HL-60 (cell line): ENCODE measurements at regions not wholly inside any gene's neighbourhood (a gene's known extent, or its start where the extent isn't known, plus 50 kb on each side); places are given as distances from the start of the nearest gene placed in this dataset.

Source experiments
- DNase-seq, 2 experiments: peaks; one replicate each; pipeline ENCODE4 v3.0.0-alpha.2; 2010 to 2020; ENCODE audit warnings: low read depth in 1 of 2, low spot score in 1 of 2
- H3K27ac ChIP-seq: fragments of 250-450 bp; sonication (Bioruptor Pico); replicated peaks from 2 replicates; pipeline ENCODE4 v1.5.1; 2020; ENCODE audit warnings: mild to moderate bottlenecking, moderate library complexity
- H3K27me3 ChIP-seq: fragments of 250-450 bp; sonication (Bioruptor Pico); 2 replicates; pipeline ENCODE4 v1.5.1; 2021; ENCODE audit warnings: mild to moderate bottlenecking, moderate library complexity; ENCODE audit not compliant: insufficient read depth, poor library complexity, severe bottlenecking
- H3K4me3 ChIP-seq: replicated peaks from 2 replicates; pipeline ENCODE4 v1.5.1; 2011; ENCODE audit warnings: mild to moderate bottlenecking, control low read depth, low read length; ENCODE audit not compliant: insufficient read depth
- CTCF ChIP-seq: IDR thresholded peaks from one replicate; pipeline ENCODE4 v1.5.1; 2011; ENCODE audit warnings: low read length, control low read depth, inconsistent platforms; ENCODE audit not compliant: insufficient read depth
- GABPA ChIP-seq: IDR thresholded peaks from 2 replicates; pipeline ENCODE4 v1.6.1; 2012; ENCODE audit warnings: low read depth
- POLR2AphosphoS5 ChIP-seq: IDR thresholded peaks from 2 replicates; pipeline ENCODE4 v1.6.1; 2012; ENCODE audit warnings: low read depth
- REST ChIP-seq: IDR thresholded peaks from 2 replicates; pipeline ENCODE4 v1.6.1; 2012; ENCODE audit warnings: low read depth; ENCODE audit not compliant: insufficient replicate concordance
- SPI1 ChIP-seq: IDR thresholded peaks from 2 replicates; pipeline ENCODE4 v1.6.1; 2012; ENCODE audit warnings: low read depth, mild to moderate bottlenecking, borderline replicate concordance

GRCh38 chr4:30605616-30606190 lies 114.5 kb upstream of the PCDH7 start:
- no peak for DNase-seq
- no peak overlapping the region for H3K4me3 ChIP-seq
- no peak overlapping the region for H3K27ac ChIP-seq
- H3K27me3 ChIP-seq, result no peaks in the 10 kb centered on the region
- TF ChIP-seq REST (no peak), GABPA (no peak), POLR2AphosphoS5 (no peak), SPI1 (no peak), CTCF (no peak)

- Histone ChIP-seq H3K4me3 (no peak overlapping the region), H3K27ac (no peak overlapping the region), H3K27me3 (no peaks in the 10 kb centered on the region)
- TF ChIP-seq POLR2AphosphoS5 (no peak), SPI1 (no peak), REST (no peak)
- DNase-seq, result no peak
Observed at GRCh38 chr4:30610361-30610760, 109.8 kb upstream of the PCDH7 start.

GRCh38 chr4:30614771-30615170 lies 105.4 kb upstream of the PCDH7 start:
- Histone ChIP-seq H3K27ac (no peak overlapping the region), H3K27me3 (no peaks in the 10 kb centered on the region), H3K4me3 (no peak overlapping the region)
- no peak for DNase-seq
- TF ChIP-seq GABPA, result no peak
- TF ChIP-seq REST, result no peak
- no peak for TF ChIP-seq CTCF
- no peak for TF ChIP-seq POLR2AphosphoS5
- TF ChIP-seq SPI1, result no peak
